MCF 10A (cell line): ENCODE measurements at regions not wholly inside any gene's neighbourhood (a gene's known extent, or its start where the extent isn't known, plus 50 kb on each side); places are given as distances from the start of the nearest gene placed in this dataset.

Experiments
- BruUV-seq: library from RNA; stranded (reverse); fragments of 400-500 nt; replicated peaks from 2 replicates; lab custom pipeline; 2021; lab: Mats Ljungman, UMichigan
- CTCF ChIA-PET: fragments of 300-600 bp; sonication (Branson Sonifier 250); formaldehyde crosslinking; extraction: SDS; loops from one replicate; lab custom pipeline; 2021; ENCODE audit warnings: antibody characterized with exemption, inconsistent platforms; lab: Yijun Ruan, JAX
- POLR2A ChIA-PET: fragments of 300-600, 350-650 bp; sonication (Branson Sonifier 250); formaldehyde crosslinking; extraction: SDS; loops from one replicate; lab custom pipeline; 2020; ENCODE audit warnings: antibody characterized with exemption, inconsistent platforms; lab: Yijun Ruan, JAX
- DNase-seq: peaks from one replicate; pipeline ENCODE4 v3.0.0-alpha.2; 2018; ENCODE audit not compliant: unreplicated experiment
- H3K27ac Mint-ChIP-seq: one replicate; pipeline ENCODE4 v1.8.0; 2022; ENCODE audit warnings: mild to moderate bottlenecking, low read depth, mixed read lengths; ENCODE audit not compliant: unreplicated experiment
- H3K27me3 Mint-ChIP-seq: one replicate; pipeline ENCODE4 v1.8.0; 2022; ENCODE audit warnings: mixed read lengths; ENCODE audit not compliant: insufficient read depth, unreplicated experiment
- H3K36me3 Mint-ChIP-seq: one replicate; pipeline ENCODE4 v1.8.0; 2022; ENCODE audit warnings: mild to moderate bottlenecking, moderate library complexity, mixed read lengths; ENCODE audit not compliant: insufficient read depth, unreplicated experiment
- H3K4me1 Mint-ChIP-seq: one replicate; pipeline ENCODE4 v1.8.0; 2022; ENCODE audit warnings: mixed read lengths; ENCODE audit not compliant: insufficient read depth, unreplicated experiment
- H3K4me3 Mint-ChIP-seq: one replicate; pipeline ENCODE4 v1.8.0; 2022; ENCODE audit warnings: mild to moderate bottlenecking, moderate library complexity, mixed read lengths; ENCODE audit not compliant: unreplicated experiment
- H3K9me3 Mint-ChIP-seq: one replicate; pipeline ENCODE4 v1.8.0; 2022; ENCODE audit warnings: mixed read lengths; ENCODE audit not compliant: unreplicated experiment
- CTCF ChIP-seq: fragments of 200-600 bp; IDR thresholded peaks from one replicate; pipeline ENCODE4 v1.8.0; 2022; ENCODE audit warnings: antibody characterized with exemption, mild to moderate bottlenecking; ENCODE audit not compliant: unreplicated experiment
- intact Hi-C: fragments of 100-400 bp; cut with micrococcal nuclease; formaldehyde crosslinking; loops from 2 replicates; pipeline ENCODE4 v1.14.1; 2022

GRCh38 chr2:21404137-21404536 lies 280.4 kb downstream of the TDRD15 start:
- intact Hi-C loops, result no loop called here
- Mint-ChIP-seq H3K4me3 (no peak overlapping the region), H3K4me1 (no peaks in the 10 kb centered on the region), H3K36me3 (no peaks in the 10 kb centered on the region), H3K27me3 (peaks cover 8% of the 10 kb centered on the region), H3K9me3 (peaks cover 6% of the 10 kb centered on the region), H3K27ac (no peak overlapping the region)
- CTCF ChIA-PET, result interaction anchor here (0.5 to 1.3 kb wide), 2 partner anchors 8 to 11 kb away, joined by 3 read pairs; no protein-coding TSS in a partner anchor
- POLR2A ChIA-PET, result interaction anchor here (0.6 to 1.1 kb wide), 2 partner anchors 10 to 243 kb away, joined by 3 read pairs; no protein-coding TSS in a partner anchor
- no TSS peak for BruUV-seq
- TF ChIP-seq CTCF, result no peak
- DNase-seq, result no peak

GRCh38 chr2:21404827-21405625 lies 281.3 kb downstream of the TDRD15 start:
- peaks cover 13% of the 10 kb centered on the region for H3K9me3 Mint-ChIP-seq
- intact Hi-C loops, result no loop called here
- ChIA-PET POLR2A (interaction anchor here (0.9 to 1.1 kb wide), 2 partner anchors 10 to 14 kb away, joined by 3 read pairs; no protein-coding TSS in a partner anchor), CTCF (no interaction called here)
- TF ChIP-seq CTCF, result no peak
- no TSS peak for BruUV-seq
- peak; percentile 6 for DNase-seq
- H3K4me3 Mint-ChIP-seq, result no peak overlapping the region
- no peaks in the 10 kb centered on the region for H3K36me3 Mint-ChIP-seq
- H3K4me1 Mint-ChIP-seq, result no peaks in the 10 kb centered on the region
- peaks cover 8% of the 10 kb centered on the region for H3K27me3 Mint-ChIP-seq
- no peak overlapping the region for H3K27ac Mint-ChIP-seq

GRCh38 chr2:21406386-21406785 lies 282.6 kb downstream of the TDRD15 start:
- no peaks in the 10 kb centered on the region for H3K4me1 Mint-ChIP-seq
- peaks cover 12% of the 10 kb centered on the region for H3K9me3 Mint-ChIP-seq
- intact Hi-C loops, result no loop called here

More at GRCh38 chr2:21406386-21406785, 282.6 kb downstream of the TDRD15 start:
- Mint-ChIP-seq H3K36me3 (no peaks in the 10 kb centered on the region), H3K27me3 (no peaks in the 10 kb centered on the region), H3K27ac (no peak overlapping the region), H3K4me3 (no peak overlapping the region)
- BruUV-seq, result no TSS peak
- TF ChIP-seq CTCF, result no peak
- ChIA-PET POLR2A (interaction anchor here (0.6 kb wide), 2 partner anchors 43 to 47 kb away, joined by 3 read pairs; no protein-coding TSS in a partner anchor), CTCF (interaction anchor here (0.6 to 1.3 kb wide), 2 partner anchors 11 to 444 kb away, joined by 4 to 5 read pairs; no protein-coding TSS in a partner anchor)
- no peak for DNase-seq
